PFSK-1 (cell line): ENCODE measurements at regions not wholly inside any gene's neighbourhood (a gene's known extent, or its start where the extent isn't known, plus 50 kb on each side); places are given as distances from the start of the nearest gene placed in this dataset.

Experiments used
- POLR2AphosphoS5 ChIP-seq: IDR thresholded peaks from 2 replicates; pipeline ENCODE4 v1.6.1; 2012; ENCODE audit warnings: low read depth, mild to moderate bottlenecking, control low read depth, low read length, moderate library complexity
- SIN3A ChIP-seq: IDR thresholded peaks from 2 replicates; pipeline ENCODE4 v1.6.1; 2012; ENCODE audit warnings: mild to moderate bottlenecking, low read length, moderate library complexity, borderline replicate concordance; ENCODE audit not compliant: insufficient read depth

DNA sequence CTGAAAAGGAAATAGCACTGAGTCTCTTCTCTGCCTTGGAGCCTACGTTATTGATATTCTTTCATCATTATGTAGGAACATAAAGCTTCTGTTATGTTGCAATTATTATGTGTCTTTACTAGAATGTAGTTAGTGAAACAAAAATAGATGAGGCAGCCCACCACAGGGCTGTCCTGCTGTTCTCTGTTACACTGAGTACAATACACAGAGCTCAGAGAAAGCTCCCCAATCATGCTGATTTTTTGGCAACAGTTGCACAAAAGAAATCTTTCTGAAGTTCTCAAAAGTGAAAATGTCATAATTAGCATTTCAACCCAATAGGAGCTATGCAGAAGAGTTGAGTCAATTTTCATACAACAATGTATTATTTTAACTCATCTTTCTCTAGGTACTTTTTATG lies 119.5 kb downstream of the EFNB2 start:
- no peak for TF ChIP-seq SIN3A
- no peak for TF ChIP-seq POLR2AphosphoS5
